HFF-Myc (cell line): ENCODE measurements at regions not wholly inside any gene's neighbourhood (a gene's known extent, or its start where the extent isn't known, plus 50 kb on each side); places are given as distances from the start of the nearest gene placed in this dataset.

ENCODE experiments used
- DNase-seq: peaks from one replicate; pipeline ENCODE4 v3.0.0-alpha.2; 2011; ENCODE audit warnings: low read depth; ENCODE audit errors: extremely low read depth
- H3K4me3 ChIP-seq: replicated peaks from 2 replicates; pipeline ENCODE4 v1.5.1; 2011; ENCODE audit warnings: low read depth, mild to moderate bottlenecking, control low read depth, low read length
- CTCF ChIP-seq: IDR thresholded peaks from 2 replicates; pipeline ENCODE4 v1.5.1; 2012; ENCODE audit warnings: mild to moderate bottlenecking, low read depth, low read length, control low read depth; ENCODE audit errors: missing control alignments

GRCh38 chr13:37353911-37354310 lies 244.7 kb downstream of the POSTN start:
- no peak overlapping the region for H3K4me3 ChIP-seq
- no peak for DNase-seq
- no peak for TF ChIP-seq CTCF

DNA sequence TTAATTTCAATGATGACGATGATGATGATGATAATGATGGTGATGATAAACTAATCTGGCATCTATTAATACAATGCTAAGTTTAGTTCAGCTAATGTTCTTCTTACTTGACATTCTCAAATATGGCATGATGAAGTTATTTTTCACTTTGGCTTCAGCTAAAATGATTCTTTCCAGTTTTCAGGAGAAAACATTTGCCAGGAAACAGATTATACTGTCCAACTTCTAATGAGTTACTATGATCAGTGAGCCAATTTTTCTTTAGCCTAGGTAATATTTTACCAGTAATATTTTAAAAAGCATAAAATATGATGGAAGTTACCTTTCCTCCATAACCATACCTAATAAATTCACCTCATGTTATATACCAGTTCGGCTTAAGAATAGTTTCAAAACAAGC lies 245.7 kb upstream of the CSNK1A1L start:
- H3K4me3 ChIP-seq, result no peak overlapping the region
- TF ChIP-seq CTCF, result no peak
- no peak for DNase-seq

DNA sequence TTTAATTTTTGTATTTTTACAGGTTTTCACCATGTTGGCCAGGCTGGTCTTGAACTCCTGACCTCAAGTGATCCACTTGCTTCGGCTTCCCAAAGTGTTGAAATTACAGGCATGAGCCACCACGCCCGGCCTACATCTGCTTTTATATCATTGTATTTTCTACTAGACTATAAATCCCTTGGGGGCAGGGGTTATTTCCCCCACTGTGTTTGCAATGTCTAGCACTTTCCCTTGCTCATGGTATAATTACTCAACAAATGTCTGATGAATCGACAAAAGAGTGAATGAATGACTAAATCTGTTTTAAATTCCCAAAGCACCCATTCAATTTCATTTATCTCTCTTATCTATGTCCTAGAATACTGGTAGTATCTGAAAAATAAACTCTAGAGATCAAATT lies 244.5 kb upstream of the CSNK1A1L start:
- TF ChIP-seq CTCF, result no peak
- no peak overlapping the region for H3K4me3 ChIP-seq
- no peak for DNase-seq

GRCh38 chr13:37348916-37349643 lies 243.6 kb upstream of the CSNK1A1L start:
- H3K4me3 ChIP-seq, result no peak overlapping the region
- no peak for DNase-seq
- TF ChIP-seq CTCF, result no peak

GRCh38 chr13:37345869-37346268 lies 240.4 kb upstream of the CSNK1A1L start:
- no peak for DNase-seq
- no peak for TF ChIP-seq CTCF
- H3K4me3 ChIP-seq, result no peak overlapping the region

DNA sequence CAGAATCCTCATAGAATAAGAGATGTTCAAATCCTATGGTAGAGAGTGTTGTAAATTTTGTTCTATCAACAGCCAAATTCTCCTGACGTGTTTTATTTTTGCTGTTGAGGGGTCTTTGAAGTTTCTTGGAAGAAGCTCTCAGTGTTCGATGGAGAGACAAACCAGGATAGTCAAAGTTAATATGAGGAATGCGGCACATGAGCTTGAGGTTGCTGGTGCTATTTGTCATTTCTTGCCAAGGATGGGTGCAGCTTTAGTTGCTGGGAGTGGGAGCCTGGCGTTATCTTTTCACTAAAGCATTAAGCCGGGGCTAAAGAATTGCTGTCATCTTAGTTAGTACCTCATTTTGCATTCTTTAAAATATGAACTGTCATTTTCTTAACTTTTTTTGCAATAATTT lies 239.9 kb upstream of the CSNK1A1L start:
- no peak overlapping the region for H3K4me3 ChIP-seq
- TF ChIP-seq CTCF, result no peak
- no peak for DNase-seq

GRCh38 chr13:37344056-37344455 lies 238.6 kb upstream of the CSNK1A1L start:
- DNase-seq, result no peak
- no peak overlapping the region for H3K4me3 ChIP-seq
- no peak for TF ChIP-seq CTCF
